A673 (cell line): ENCODE measurements at regions not wholly inside any gene's neighbourhood (a gene's known extent, or its start where the extent isn't known, plus 50 kb on each side); places are given as distances from the start of the nearest gene placed in this dataset.

ENCODE experiments used
- CTCF ChIP-seq: fragments of 300-800, 200-600 bp; sonication (generic); conservative IDR thresholded peaks from 2 replicates; pipeline ENCODE4 v1.5.1; 2017; ENCODE audit warnings: low read depth, mild to moderate bottlenecking, antibody characterized with exemption, low read length, moderate library complexity, mixed read lengths
- EZH2 ChIP-seq: fragments of 200-600 bp; sonication (generic); IDR thresholded peaks from 2 replicates; pipeline ENCODE4 v1.6.1; 2017; ENCODE audit warnings: borderline replicate concordance, low read depth, mild to moderate bottlenecking, mixed read lengths, antibody characterized with exemption, low read length; ENCODE audit not compliant: poor library complexity, severe bottlenecking

- TF ChIP-seq CTCF = no peak
- TF ChIP-seq EZH2 = no peak
Observed at GRCh38 chr18:65365245-65365980, 385.4 kb upstream of the CDH7 start.
